NB4 (cell line): ENCODE measurements at regions not wholly inside any gene's neighbourhood (a gene's known extent, or its start where the extent isn't known, plus 50 kb on each side); places are given as distances from the start of the nearest gene placed in this dataset.

Experiments
- CTCF ChIP-seq: IDR thresholded peaks from one replicate; pipeline ENCODE4 v1.5.1; 2012; ENCODE audit warnings: low read depth, low read length
- MYC ChIP-seq: IDR thresholded peaks from 2 replicates; pipeline ENCODE4 v1.6.1; 2011; ENCODE audit warnings: low read depth, low read length

DNA sequence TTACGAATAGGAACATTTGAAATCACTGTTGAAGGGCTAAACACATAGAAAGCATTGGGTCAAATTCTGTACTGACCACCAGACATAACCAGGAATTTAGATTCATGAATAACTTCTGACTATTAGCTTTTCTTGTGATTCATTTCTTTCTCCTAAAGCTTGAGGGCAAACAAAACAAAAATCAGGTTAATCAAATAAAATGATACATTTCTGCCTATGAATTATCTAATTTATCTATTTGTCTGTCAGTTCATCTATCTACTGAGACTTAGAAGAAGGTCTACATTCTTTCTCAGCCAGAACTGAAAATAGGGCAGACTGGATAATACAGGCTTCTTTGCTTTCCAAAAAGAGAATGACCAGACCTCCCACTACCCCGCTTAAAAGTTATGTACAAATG, 65.9 kb upstream of the ST3GAL6 start:
- TF ChIP-seq CTCF (no peak), MYC (no peak)
